ENCODE measurements at regions not wholly inside any gene's neighbourhood (a gene's known extent, or its start where the extent isn't known, plus 50 kb on each side); places are given as distances from the start of the nearest gene placed in this dataset.

- Histone ChIP-seq H3K18ac (ENCODE audit: low read depth, low read length) (no peak overlapping the region), H4K5ac (ENCODE audit: low read depth, low read length) (no peak overlapping the region), H2BK5ac (ENCODE audit: low read depth, low read length, poor library complexity, severe bottlenecking) (no peak overlapping the region), H2AK5ac (ENCODE audit: low read depth, low read length) (no peak overlapping the region), H3K56ac (ENCODE audit: extremely low read depth, insufficient read depth, low read length) (no peak overlapping the region), H3K27ac (ENCODE audit: insufficient read depth, low read length) (no peak overlapping the region), H3K14ac (replicated peaks; ENCODE audit: low read depth, low read length) (no peak overlapping the region), H3K4me2 (ENCODE audit: low read depth, low read length) (no peak overlapping the region), H3K9ac (ENCODE audit: low read depth, low read length) (no peak overlapping the region), H2AFZ (replicated peaks; ENCODE audit: low read length, poor library complexity) (no peak overlapping the region), H2BK15ac (ENCODE audit: low read depth, low read length) (no peak overlapping the region), H3K9me1 (ENCODE audit: insufficient read depth, low read length) (no peaks in the 10 kb centered on the region), H3K36me3 (ENCODE audit: control insufficient read depth, insufficient read depth, low read length) (no peaks in the 10 kb centered on the region), H3K4me3 (ENCODE audit: insufficient read depth, low read depth, low read length) (no peak overlapping the region), H4K20me1 (ENCODE audit: insufficient read depth, low read length) (no peaks in the 10 kb centered on the region), H3K9me3 (ENCODE audit: control insufficient read depth, insufficient read depth, low read length) (peaks cover 58% of the 10 kb centered on the region), H3K27me3 (ENCODE audit: control insufficient read depth, insufficient read depth, low read length) (no peaks in the 10 kb centered on the region), H2BK20ac (ENCODE audit: low read depth, low read length) (no peak overlapping the region), H3K79me1 (ENCODE audit: low read depth in 1 of 2, low read length in 2 of 2) (no peaks in the 10 kb centered on the region), H3K23ac (ENCODE audit: low read depth, low read length) (no peak overlapping the region), H3K4ac (ENCODE audit: low read depth, low read length) (no peak overlapping the region), H4K8ac (ENCODE audit: low read depth in 2 of 2, low read length in 2 of 2) (no peak overlapping the region), H2BK120ac (ENCODE audit: low read depth, low read length) (no peak overlapping the region), H4K91ac (ENCODE audit: insufficient read depth, low read depth, low read length) (no peak overlapping the region), H3K4me1 (ENCODE audit: control insufficient read depth, insufficient read depth, low read length) (no peaks in the 10 kb centered on the region), H2AK9ac (replicated peaks; ENCODE audit: low read depth, low read length, poor library complexity) (no peak overlapping the region)
- dilution Hi-C loops (cut with HindIII; ENCODE audit: low sequenced_read_pairs, unreplicated experiment): no loop called here
- in situ Hi-C loops (cut with MboI; ENCODE audit: low sequenced_read_pairs): no loop called here
- POLR2A ChIA-PET (ENCODE audit: unreplicated experiment): no interaction called here
- no TSS peak for BruUV-seq (replicated peaks)
- intact Hi-C loops (cut with micrococcal nuclease): no loop called here
- TF ChIP-seq ELK1 (IDR thresholded peaks at IDR 0.05; ENCODE audit: borderline replicate concordance, low read depth, low read length) (no peak), USF2 (IDR thresholded peaks at IDR 0.05; ENCODE audit: low read depth, low read length) (no peak), RFX5 (IDR thresholded peaks at IDR 0.05; ENCODE audit: low read depth, low read length) (no peak), SMC3 (IDR thresholded peaks at IDR 0.05; ENCODE audit: low read depth, low read length) (no peak)
- WGBS, 2 experiments (ENCODE audit: extremely low coverage in 2 of 2, insufficient read length in 1 of 2): 40% methylated on average over 1 of the region's 6 CpGs; no CpG with 5 or more reads in 1 of the 2 experiments
- CTCF ChIA-PET: no interaction called here
- DNase-seq (no peak), ATAC-seq (ENCODE audit: low read depth) (no peak)
These were observed 299.8 kb downstream of the ADGRD1 start for GRCh38 chr12:131253376-131254026.

Data from IMR-90 (cell line).